Liver (tissue), 3 donors: ENCODE measurements at regions not wholly inside any gene's neighbourhood (a gene's known extent, or its start where the extent isn't known, plus 50 kb on each side); places are given as distances from the start of the nearest gene placed in this dataset.

Experiments used
- FOXA1 ChIP-seq: IDR thresholded peaks from 2 replicates; pipeline ENCODE4 v1.6.1; 2016; ENCODE audit warnings: antibody characterized with exemption
- NR2F2 ChIP-seq: IDR thresholded peaks from 2 replicates; pipeline ENCODE4 v1.6.1; 2016; ENCODE audit warnings: antibody characterized with exemption
- RAD21 ChIP-seq, 2 donors: IDR thresholded peaks; 2 replicates each; pipeline ENCODE4 v1.6.1; 2016; ENCODE audit warnings: antibody characterized with exemption in 2 of 2, mild to moderate bottlenecking in 2 of 2
- SP1 ChIP-seq: IDR thresholded peaks from 2 replicates; pipeline ENCODE4 v1.6.1; 2018; ENCODE audit warnings: antibody characterized with exemption, mild to moderate bottlenecking
- TAF1 ChIP-seq: conservative IDR thresholded peaks from 2 replicates; pipeline ENCODE4 v1.6.1; 2016; ENCODE audit warnings: antibody characterized with exemption, mild to moderate bottlenecking
- TF ChIP-seq, protein P1 (sequence below): fragments of 150-350 bp; IDR thresholded peaks from 2 replicates; pipeline ENCODE4 v1.5.1; 2017; ENCODE audit warnings: improper control_type of control experiment, low read depth, low read length; ENCODE audit not compliant: missing input control
- TF ChIP-seq, protein P2 (sequence below): IDR thresholded peaks from 2 replicates; pipeline ENCODE4 v1.6.1; 2016; ENCODE audit warnings: antibody characterized with exemption, mild to moderate bottlenecking
- TF ChIP-seq, protein P3 (sequence below): IDR thresholded peaks from 2 replicates; pipeline ENCODE4 v1.6.1; 2016; ENCODE audit warnings: antibody characterized with exemption
- TF ChIP-seq, protein P4 (sequence below): IDR thresholded peaks from 2 replicates; pipeline ENCODE4 v1.6.1; 2016; ENCODE audit warnings: antibody characterized with exemption
- TF ChIP-seq, protein P5 (sequence below): IDR thresholded peaks from 2 replicates; pipeline ENCODE4 v1.6.1; 2016; ENCODE audit warnings: antibody characterized with exemption
- donor health status: healthy.
- donor health status: healthy.

DNA sequence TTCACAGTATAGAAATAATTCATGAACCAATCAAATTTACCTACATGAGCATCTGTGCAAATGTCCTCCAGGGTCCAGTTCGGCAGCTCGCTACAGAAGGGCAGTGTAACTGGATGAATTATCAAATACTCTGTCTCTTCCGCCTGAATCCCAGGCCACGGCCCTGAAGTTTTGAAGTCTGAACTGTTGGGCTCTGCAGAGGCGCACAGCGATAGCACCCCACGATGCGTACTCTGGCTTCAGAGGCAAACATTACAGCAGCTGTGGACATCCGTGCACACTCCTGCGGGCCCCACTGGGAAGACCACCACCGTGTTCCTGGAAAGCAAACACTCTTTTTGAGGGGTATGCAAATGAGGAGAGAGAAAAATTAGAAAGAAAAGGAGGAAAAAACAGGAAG is 259.8 kb upstream of the TCERG1L start:
- TF ChIP-seq, protein P1, sequence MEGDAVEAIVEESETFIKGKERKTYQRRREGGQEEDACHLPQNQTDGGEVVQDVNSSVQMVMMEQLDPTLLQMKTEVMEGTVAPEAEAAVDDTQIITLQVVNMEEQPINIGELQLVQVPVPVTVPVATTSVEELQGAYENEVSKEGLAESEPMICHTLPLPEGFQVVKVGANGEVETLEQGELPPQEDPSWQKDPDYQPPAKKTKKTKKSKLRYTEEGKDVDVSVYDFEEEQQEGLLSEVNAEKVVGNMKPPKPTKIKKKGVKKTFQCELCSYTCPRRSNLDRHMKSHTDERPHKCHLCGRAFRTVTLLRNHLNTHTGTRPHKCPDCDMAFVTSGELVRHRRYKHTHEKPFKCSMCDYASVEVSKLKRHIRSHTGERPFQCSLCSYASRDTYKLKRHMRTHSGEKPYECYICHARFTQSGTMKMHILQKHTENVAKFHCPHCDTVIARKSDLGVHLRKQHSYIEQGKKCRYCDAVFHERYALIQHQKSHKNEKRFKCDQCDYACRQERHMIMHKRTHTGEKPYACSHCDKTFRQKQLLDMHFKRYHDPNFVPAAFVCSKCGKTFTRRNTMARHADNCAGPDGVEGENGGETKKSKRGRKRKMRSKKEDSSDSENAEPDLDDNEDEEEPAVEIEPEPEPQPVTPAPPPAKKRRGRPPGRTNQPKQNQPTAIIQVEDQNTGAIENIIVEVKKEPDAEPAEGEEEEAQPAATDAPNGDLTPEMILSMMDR, result no peak
- TF ChIP-seq SP1 (no peak), NR2F2 (no peak), FOXA1 (no peak), TAF1 (no peak), RAD21 (IDR thresholded peaks at IDR 0.05) (no peak)
- TF ChIP-seq, protein P2, sequence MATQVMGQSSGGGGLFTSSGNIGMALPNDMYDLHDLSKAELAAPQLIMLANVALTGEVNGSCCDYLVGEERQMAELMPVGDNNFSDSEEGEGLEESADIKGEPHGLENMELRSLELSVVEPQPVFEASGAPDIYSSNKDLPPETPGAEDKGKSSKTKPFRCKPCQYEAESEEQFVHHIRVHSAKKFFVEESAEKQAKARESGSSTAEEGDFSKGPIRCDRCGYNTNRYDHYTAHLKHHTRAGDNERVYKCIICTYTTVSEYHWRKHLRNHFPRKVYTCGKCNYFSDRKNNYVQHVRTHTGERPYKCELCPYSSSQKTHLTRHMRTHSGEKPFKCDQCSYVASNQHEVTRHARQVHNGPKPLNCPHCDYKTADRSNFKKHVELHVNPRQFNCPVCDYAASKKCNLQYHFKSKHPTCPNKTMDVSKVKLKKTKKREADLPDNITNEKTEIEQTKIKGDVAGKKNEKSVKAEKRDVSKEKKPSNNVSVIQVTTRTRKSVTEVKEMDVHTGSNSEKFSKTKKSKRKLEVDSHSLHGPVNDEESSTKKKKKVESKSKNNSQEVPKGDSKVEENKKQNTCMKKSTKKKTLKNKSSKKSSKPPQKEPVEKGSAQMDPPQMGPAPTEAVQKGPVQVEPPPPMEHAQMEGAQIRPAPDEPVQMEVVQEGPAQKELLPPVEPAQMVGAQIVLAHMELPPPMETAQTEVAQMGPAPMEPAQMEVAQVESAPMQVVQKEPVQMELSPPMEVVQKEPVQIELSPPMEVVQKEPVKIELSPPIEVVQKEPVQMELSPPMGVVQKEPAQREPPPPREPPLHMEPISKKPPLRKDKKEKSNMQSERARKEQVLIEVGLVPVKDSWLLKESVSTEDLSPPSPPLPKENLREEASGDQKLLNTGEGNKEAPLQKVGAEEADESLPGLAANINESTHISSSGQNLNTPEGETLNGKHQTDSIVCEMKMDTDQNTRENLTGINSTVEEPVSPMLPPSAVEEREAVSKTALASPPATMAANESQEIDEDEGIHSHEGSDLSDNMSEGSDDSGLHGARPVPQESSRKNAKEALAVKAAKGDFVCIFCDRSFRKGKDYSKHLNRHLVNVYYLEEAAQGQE, result no peak
- TF ChIP-seq, protein P3, sequence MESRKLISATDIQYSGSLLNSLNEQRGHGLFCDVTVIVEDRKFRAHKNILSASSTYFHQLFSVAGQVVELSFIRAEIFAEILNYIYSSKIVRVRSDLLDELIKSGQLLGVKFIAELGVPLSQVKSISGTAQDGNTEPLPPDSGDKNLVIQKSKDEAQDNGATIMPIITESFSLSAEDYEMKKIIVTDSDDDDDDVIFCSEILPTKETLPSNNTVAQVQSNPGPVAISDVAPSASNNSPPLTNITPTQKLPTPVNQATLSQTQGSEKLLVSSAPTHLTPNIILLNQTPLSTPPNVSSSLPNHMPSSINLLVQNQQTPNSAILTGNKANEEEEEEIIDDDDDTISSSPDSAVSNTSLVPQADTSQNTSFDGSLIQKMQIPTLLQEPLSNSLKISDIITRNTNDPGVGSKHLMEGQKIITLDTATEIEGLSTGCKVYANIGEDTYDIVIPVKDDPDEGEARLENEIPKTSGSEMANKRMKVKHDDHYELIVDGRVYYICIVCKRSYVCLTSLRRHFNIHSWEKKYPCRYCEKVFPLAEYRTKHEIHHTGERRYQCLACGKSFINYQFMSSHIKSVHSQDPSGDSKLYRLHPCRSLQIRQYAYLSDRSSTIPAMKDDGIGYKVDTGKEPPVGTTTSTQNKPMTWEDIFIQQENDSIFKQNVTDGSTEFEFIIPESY, result no peak
- TF ChIP-seq, protein P4, sequence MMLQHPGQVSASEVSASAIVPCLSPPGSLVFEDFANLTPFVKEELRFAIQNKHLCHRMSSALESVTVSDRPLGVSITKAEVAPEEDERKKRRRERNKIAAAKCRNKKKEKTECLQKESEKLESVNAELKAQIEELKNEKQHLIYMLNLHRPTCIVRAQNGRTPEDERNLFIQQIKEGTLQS, result no peak
- TF ChIP-seq, protein P5, sequence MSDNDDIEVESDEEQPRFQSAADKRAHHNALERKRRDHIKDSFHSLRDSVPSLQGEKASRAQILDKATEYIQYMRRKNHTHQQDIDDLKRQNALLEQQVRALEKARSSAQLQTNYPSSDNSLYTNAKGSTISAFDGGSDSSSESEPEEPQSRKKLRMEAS, result no peak
